ENCODE measurements at regions not wholly inside any gene's neighbourhood (a gene's known extent, or its start where the extent isn't known, plus 50 kb on each side); places are given as distances from the start of the nearest gene placed in this dataset.

- no peaks in the 10 kb centered on the region for H3K27me3 ChIP-seq (ENCODE audit: control insufficient read depth, insufficient read depth, low read length)
- H3K36me3 ChIP-seq (ENCODE audit: control insufficient read depth, insufficient read depth, low read length), result no peaks in the 10 kb centered on the region
- no peak overlapping the region for H3K27ac ChIP-seq (ENCODE audit: low read length)
- no peak overlapping the region for H3K4me3 ChIP-seq (ENCODE audit: low read length)
- WGBS (ENCODE audit: insufficient coverage, insufficient read length), result no CpG with 5 or more reads among the region's 7 CpGs
- H3K4me1 ChIP-seq (ENCODE audit: control insufficient read depth, insufficient read depth, low read length), result no peaks in the 10 kb centered on the region
- no peaks in the 10 kb centered on the region for H3K9me3 ChIP-seq (ENCODE audit: control insufficient read depth, insufficient read depth, low read length)
- no peak for DNase-seq (ENCODE audit: low read depth, low spot score)
Measured at GRCh38 chr11:134795017-134795416, 383.0 kb upstream of the B3GAT1 start.

- no peak overlapping the region for H3K27ac ChIP-seq (ENCODE audit: low read length)
- WGBS (ENCODE audit: insufficient coverage, insufficient read length), result no CpG with 5 or more reads among the region's 9 CpGs
- no peaks in the 10 kb centered on the region for H3K27me3 ChIP-seq (ENCODE audit: control insufficient read depth, insufficient read depth, low read length)
- H3K4me3 ChIP-seq (ENCODE audit: low read length), result no peak overlapping the region
- H3K9me3 ChIP-seq (ENCODE audit: control insufficient read depth, insufficient read depth, low read length), result no peaks in the 10 kb centered on the region
- H3K36me3 ChIP-seq (ENCODE audit: control insufficient read depth, insufficient read depth, low read length), result no peaks in the 10 kb centered on the region
- DNase-seq (ENCODE audit: low read depth, low spot score), result no peak
- H3K4me1 ChIP-seq (ENCODE audit: control insufficient read depth, insufficient read depth, low read length), result no peaks in the 10 kb centered on the region
Measured at GRCh38 chr11:134794192-134794591, 382.1 kb upstream of the B3GAT1 start.

GRCh38 chr11:134792677-134793076 lies 380.6 kb upstream of the B3GAT1 start:
- Histone ChIP-seq H3K4me1 (ENCODE audit: control insufficient read depth, insufficient read depth, low read length) (no peaks in the 10 kb centered on the region), H3K27ac (ENCODE audit: low read length) (no peak overlapping the region), H3K36me3 (ENCODE audit: control insufficient read depth, insufficient read depth, low read length) (no peaks in the 10 kb centered on the region), H3K4me3 (ENCODE audit: low read length) (no peak overlapping the region), H3K27me3 (ENCODE audit: control insufficient read depth, insufficient read depth, low read length) (no peaks in the 10 kb centered on the region), H3K9me3 (ENCODE audit: control insufficient read depth, insufficient read depth, low read length) (no peaks in the 10 kb centered on the region)
- no peak for DNase-seq (ENCODE audit: low read depth, low spot score)
- WGBS (ENCODE audit: insufficient coverage, insufficient read length), result no CpG with 5 or more reads among the region's 5 CpGs

GRCh38 chr11:134792044-134792443 lies 380.0 kb upstream of the B3GAT1 start:
- Histone ChIP-seq H3K9me3 (ENCODE audit: control insufficient read depth, insufficient read depth, low read length) (no peaks in the 10 kb centered on the region), H3K27ac (ENCODE audit: low read length) (no peak overlapping the region), H3K36me3 (ENCODE audit: control insufficient read depth, insufficient read depth, low read length) (no peaks in the 10 kb centered on the region), H3K4me1 (ENCODE audit: control insufficient read depth, insufficient read depth, low read length) (no peaks in the 10 kb centered on the region), H3K4me3 (ENCODE audit: low read length) (no peak overlapping the region), H3K27me3 (ENCODE audit: control insufficient read depth, insufficient read depth, low read length) (no peaks in the 10 kb centered on the region)
- WGBS (ENCODE audit: insufficient coverage, insufficient read length), result no CpG with 5 or more reads among the region's 7 CpGs
- DNase-seq (ENCODE audit: low read depth, low spot score), result no peak

GRCh38 chr11:134791102-134791501 lies 379.1 kb upstream of the B3GAT1 start:
- Histone ChIP-seq H3K27me3 (ENCODE audit: control insufficient read depth, insufficient read depth, low read length) (no peaks in the 10 kb centered on the region), H3K27ac (ENCODE audit: low read length) (no peak overlapping the region), H3K4me3 (ENCODE audit: low read length) (no peak overlapping the region), H3K4me1 (ENCODE audit: control insufficient read depth, insufficient read depth, low read length) (no peaks in the 10 kb centered on the region), H3K9me3 (ENCODE audit: control insufficient read depth, insufficient read depth, low read length) (no peaks in the 10 kb centered on the region), H3K36me3 (ENCODE audit: control insufficient read depth, insufficient read depth, low read length) (no peaks in the 10 kb centered on the region)
- DNase-seq (ENCODE audit: low read depth, low spot score), result no peak
- WGBS (ENCODE audit: insufficient coverage, insufficient read length), result no CpG with 5 or more reads among the region's 2 CpGs

- Histone ChIP-seq H3K27ac (ENCODE audit: low read length) (no peak overlapping the region), H3K9me3 (ENCODE audit: control insufficient read depth, insufficient read depth, low read length) (no peaks in the 10 kb centered on the region), H3K27me3 (ENCODE audit: control insufficient read depth, insufficient read depth, low read length) (no peaks in the 10 kb centered on the region), H3K4me1 (ENCODE audit: control insufficient read depth, insufficient read depth, low read length) (no peaks in the 10 kb centered on the region), H3K4me3 (ENCODE audit: low read length) (no peak overlapping the region), H3K36me3 (ENCODE audit: control insufficient read depth, insufficient read depth, low read length) (no peaks in the 10 kb centered on the region)
- no peak for DNase-seq (ENCODE audit: low read depth, low spot score)
- no CpG with 5 or more reads among the region's 10 CpGs for WGBS (ENCODE audit: insufficient coverage, insufficient read length)
Measured at GRCh38 chr11:134789104-134789503, 377.1 kb upstream of the B3GAT1 start.

GRCh38 chr11:134786636-134787035 lies 374.6 kb upstream of the B3GAT1 start:
- H3K4me1 ChIP-seq (ENCODE audit: control insufficient read depth, insufficient read depth, low read length), result no peaks in the 10 kb centered on the region
- H3K27me3 ChIP-seq (ENCODE audit: control insufficient read depth, insufficient read depth, low read length), result no peaks in the 10 kb centered on the region
- WGBS (ENCODE audit: insufficient coverage, insufficient read length), result no CpG with 5 or more reads among the region's 6 CpGs
- no peak overlapping the region for H3K27ac ChIP-seq (ENCODE audit: low read length)
- H3K4me3 ChIP-seq (ENCODE audit: low read length), result no peak overlapping the region
- no peak for DNase-seq (ENCODE audit: low read depth, low spot score)
- no peaks in the 10 kb centered on the region for H3K9me3 ChIP-seq (ENCODE audit: control insufficient read depth, insufficient read depth, low read length)
- H3K36me3 ChIP-seq (ENCODE audit: control insufficient read depth, insufficient read depth, low read length), result no peaks in the 10 kb centered on the region

- Histone ChIP-seq H3K9me3 (ENCODE audit: control insufficient read depth, insufficient read depth, low read length) (no peaks in the 10 kb centered on the region), H3K36me3 (ENCODE audit: control insufficient read depth, insufficient read depth, low read length) (no peaks in the 10 kb centered on the region), H3K4me3 (ENCODE audit: low read length) (no peak overlapping the region), H3K27ac (ENCODE audit: low read length) (no peak overlapping the region), H3K27me3 (ENCODE audit: control insufficient read depth, insufficient read depth, low read length) (no peaks in the 10 kb centered on the region), H3K4me1 (ENCODE audit: control insufficient read depth, insufficient read depth, low read length) (no peaks in the 10 kb centered on the region)
- DNase-seq (ENCODE audit: low read depth, low spot score), result no peak
- WGBS (ENCODE audit: insufficient coverage, insufficient read length), result no CpG with 5 or more reads among the region's 14 CpGs
Measured at GRCh38 chr11:134785660-134786284, 373.7 kb upstream of the B3GAT1 start.

GRCh38 chr11:134785059-134785458 lies 373.0 kb upstream of the B3GAT1 start:
- DNase-seq (ENCODE audit: low read depth, low spot score), result no peak
- no peak overlapping the region for H3K27ac ChIP-seq (ENCODE audit: low read length)
- H3K4me3 ChIP-seq (ENCODE audit: low read length), result no peak overlapping the region
- H3K9me3 ChIP-seq (ENCODE audit: control insufficient read depth, insufficient read depth, low read length), result no peaks in the 10 kb centered on the region
- H3K36me3 ChIP-seq (ENCODE audit: control insufficient read depth, insufficient read depth, low read length), result no peaks in the 10 kb centered on the region
- no peaks in the 10 kb centered on the region for H3K4me1 ChIP-seq (ENCODE audit: control insufficient read depth, insufficient read depth, low read length)
- no peaks in the 10 kb centered on the region for H3K27me3 ChIP-seq (ENCODE audit: control insufficient read depth, insufficient read depth, low read length)
- WGBS (ENCODE audit: insufficient coverage, insufficient read length), result no CpG with 5 or more reads among the region's 5 CpGs

- no CpG with 5 or more reads among the region's 4 CpGs for WGBS (ENCODE audit: insufficient coverage, insufficient read length)
- no peak for DNase-seq (ENCODE audit: low read depth, low spot score)
- H3K27me3 ChIP-seq (ENCODE audit: control insufficient read depth, insufficient read depth, low read length), result no peaks in the 10 kb centered on the region
Measured at GRCh38 chr11:134784568-134784967, 372.5 kb upstream of the B3GAT1 start.

GRCh38 chr11:134784046-134784445 lies 372.0 kb upstream of the B3GAT1 start:
- DNase-seq (ENCODE audit: low read depth, low spot score), result no peak
- Histone ChIP-seq H3K4me1 (ENCODE audit: control insufficient read depth, insufficient read depth, low read length) (no peaks in the 10 kb centered on the region), H3K36me3 (ENCODE audit: control insufficient read depth, insufficient read depth, low read length) (no peaks in the 10 kb centered on the region), H3K27me3 (ENCODE audit: control insufficient read depth, insufficient read depth, low read length) (no peaks in the 10 kb centered on the region), H3K27ac (ENCODE audit: low read length) (no peak overlapping the region), H3K9me3 (ENCODE audit: control insufficient read depth, insufficient read depth, low read length) (no peaks in the 10 kb centered on the region), H3K4me3 (ENCODE audit: low read length) (no peak overlapping the region)
- WGBS (ENCODE audit: insufficient coverage, insufficient read length), result no CpG with 5 or more reads among the region's 2 CpGs

More at GRCh38 chr11:134784568-134784967, 372.5 kb upstream of the B3GAT1 start:
- Histone ChIP-seq H3K36me3 (ENCODE audit: control insufficient read depth, insufficient read depth, low read length) (no peaks in the 10 kb centered on the region), H3K27ac (ENCODE audit: low read length) (no peak overlapping the region), H3K4me1 (ENCODE audit: control insufficient read depth, insufficient read depth, low read length) (no peaks in the 10 kb centered on the region), H3K4me3 (ENCODE audit: low read length) (no peak overlapping the region), H3K9me3 (ENCODE audit: control insufficient read depth, insufficient read depth, low read length) (no peaks in the 10 kb centered on the region)

Measured in iPS DF 6.9 (cell line).